Liver (tissue), 8 donors: ENCODE measurements at regions not wholly inside any gene's neighbourhood (a gene's known extent, or its start where the extent isn't known, plus 50 kb on each side); places are given as distances from the start of the nearest gene placed in this dataset.

Experiments used
- DNase-seq: peaks from one replicate; pipeline ENCODE4 v3.0.0-alpha.2; 2017; ENCODE audit warnings: low spot score
- H3K27ac ChIP-seq, 2 donors: one replicate each; pipeline ENCODE4 v1.7.0; 2013; ENCODE audit warnings: inconsistent platforms in 2 of 2, low read length in 2 of 2, control low read depth in 1 of 2, low read depth in 1 of 2, mild to moderate bottlenecking in 1 of 2
- H3K27me3 ChIP-seq, 4 donors: one replicate each; pipeline versions ENCODE4 v1.6.1 to v1.7.0; 2013; ENCODE audit warnings: low read length in 3 of 4, inconsistent platforms in 1 of 4, mild to moderate bottlenecking in 1 of 4, moderate library complexity in 1 of 4; ENCODE audit not compliant: control insufficient read depth in 4 of 4, insufficient read depth in 4 of 4
- H3K36me3 ChIP-seq, 4 donors: one replicate each; pipeline versions ENCODE4 v1.6.1 to v1.7.0; 2013; ENCODE audit warnings: low read length in 3 of 4, mild to moderate bottlenecking in 3 of 4, low read depth in 1 of 4, moderate library complexity in 1 of 4; ENCODE audit not compliant: control insufficient read depth in 4 of 4, insufficient read depth in 3 of 4
- H3K4me1 ChIP-seq, 4 donors: one replicate each; pipeline versions ENCODE4 v1.6.1 to v1.7.0; 2013; ENCODE audit warnings: low read length in 3 of 4, mild to moderate bottlenecking in 3 of 4, moderate library complexity in 1 of 4; ENCODE audit not compliant: control insufficient read depth in 4 of 4, insufficient read depth in 4 of 4
- H3K4me3 ChIP-seq, 3 donors: one replicate each; pipeline versions ENCODE4 v1.6.1 to v1.7.0; 2013; ENCODE audit warnings: low read length in 3 of 3, control low read depth in 1 of 3, low read depth in 1 of 3, mild to moderate bottlenecking in 1 of 3
- H3K9ac ChIP-seq, 2 donors: one replicate each; pipeline ENCODE4 v1.7.0; 2013; ENCODE audit warnings: low read length in 2 of 2, mild to moderate bottlenecking in 2 of 2, moderate library complexity in 2 of 2, control low read depth in 1 of 2, low read depth in 1 of 2
- H3K9me3 ChIP-seq, 4 donors: one replicate each; pipeline versions ENCODE4 v1.6.1 to v1.7.0; 2013; ENCODE audit warnings: low read length in 3 of 4; ENCODE audit not compliant: control insufficient read depth in 4 of 4
- EGR1 ChIP-seq, 2 donors: IDR thresholded peaks; 2 replicates each; pipeline ENCODE4 v1.6.1; 2016 to 2018; ENCODE audit warnings: antibody characterized with exemption in 2 of 2, low read depth in 2 of 2
- FOXA1 ChIP-seq: IDR thresholded peaks from 2 replicates; pipeline ENCODE4 v1.6.1; 2016; ENCODE audit warnings: antibody characterized with exemption
- FOXA2 ChIP-seq: IDR thresholded peaks from 2 replicates; pipeline ENCODE4 v1.6.1; 2016; ENCODE audit warnings: antibody characterized with exemption
- HNF4G ChIP-seq: IDR thresholded peaks from 2 replicates; pipeline ENCODE4 v1.6.1; 2016; ENCODE audit warnings: antibody characterized with exemption
- JUND ChIP-seq, 2 donors: IDR thresholded peaks; 2 replicates each; pipeline ENCODE4 v1.6.1; 2016; ENCODE audit warnings: antibody characterized with exemption in 2 of 2
- NR2F2 ChIP-seq: IDR thresholded peaks from 2 replicates; pipeline ENCODE4 v1.6.1; 2016; ENCODE audit warnings: antibody characterized with exemption
- RAD21 ChIP-seq, 2 donors: IDR thresholded peaks; 2 replicates each; pipeline ENCODE4 v1.6.1; 2016; ENCODE audit warnings: antibody characterized with exemption in 2 of 2, mild to moderate bottlenecking in 2 of 2
- RXRA ChIP-seq, 2 donors: IDR thresholded peaks; 2 replicates each; pipeline ENCODE4 v1.6.1; 2017 to 2018; ENCODE audit warnings: antibody characterized with exemption in 2 of 2, mild to moderate bottlenecking in 1 of 2
- SP1 ChIP-seq: IDR thresholded peaks from 2 replicates; pipeline ENCODE4 v1.6.1; 2018; ENCODE audit warnings: antibody characterized with exemption, mild to moderate bottlenecking
- TAF1 ChIP-seq: conservative IDR thresholded peaks from 2 replicates; pipeline ENCODE4 v1.6.1; 2016; ENCODE audit warnings: antibody characterized with exemption, mild to moderate bottlenecking
- YY1 ChIP-seq: IDR thresholded peaks from 2 replicates; pipeline ENCODE4 v1.6.1; 2016; ENCODE audit warnings: antibody characterized with exemption, mild to moderate bottlenecking
- WGBS: extraction: QIAGEN DNeasy Blood & Tissue Kit; methylation state at CpG from one replicate; pipeline ENCODE4 v1.1.7; 2013; 5-methylcytosine and 5-hydroxymethylcytosine counted together
- TF ChIP-seq, protein P1 (sequence below): IDR thresholded peaks from 2 replicates; pipeline ENCODE4 v1.6.1; 2016; ENCODE audit warnings: antibody characterized with exemption
- TF ChIP-seq, protein P2 (sequence below): IDR thresholded peaks from 2 replicates; pipeline ENCODE4 v1.6.1; 2016; ENCODE audit warnings: antibody characterized with exemption, mild to moderate bottlenecking
- TF ChIP-seq, protein P3 (sequence below): IDR thresholded peaks from 2 replicates; pipeline ENCODE4 v1.6.1; 2016; ENCODE audit warnings: antibody characterized with exemption
- TF ChIP-seq, protein P4 (sequence below): fragments of 150-350 bp; IDR thresholded peaks from 2 replicates; pipeline ENCODE4 v1.5.1; 2017; ENCODE audit warnings: improper control_type of control experiment, low read depth, low read length; ENCODE audit not compliant: missing input control
- TF ChIP-seq, protein P5 (sequence below): IDR thresholded peaks from 2 replicates; pipeline ENCODE4 v1.6.1; 2016; ENCODE audit warnings: antibody characterized with exemption
- donor health status: healthy.
- donor health status: healthy.
- donor health status: healthy.
- donor health status: healthy.
- donor health status: healthy.

DNA sequence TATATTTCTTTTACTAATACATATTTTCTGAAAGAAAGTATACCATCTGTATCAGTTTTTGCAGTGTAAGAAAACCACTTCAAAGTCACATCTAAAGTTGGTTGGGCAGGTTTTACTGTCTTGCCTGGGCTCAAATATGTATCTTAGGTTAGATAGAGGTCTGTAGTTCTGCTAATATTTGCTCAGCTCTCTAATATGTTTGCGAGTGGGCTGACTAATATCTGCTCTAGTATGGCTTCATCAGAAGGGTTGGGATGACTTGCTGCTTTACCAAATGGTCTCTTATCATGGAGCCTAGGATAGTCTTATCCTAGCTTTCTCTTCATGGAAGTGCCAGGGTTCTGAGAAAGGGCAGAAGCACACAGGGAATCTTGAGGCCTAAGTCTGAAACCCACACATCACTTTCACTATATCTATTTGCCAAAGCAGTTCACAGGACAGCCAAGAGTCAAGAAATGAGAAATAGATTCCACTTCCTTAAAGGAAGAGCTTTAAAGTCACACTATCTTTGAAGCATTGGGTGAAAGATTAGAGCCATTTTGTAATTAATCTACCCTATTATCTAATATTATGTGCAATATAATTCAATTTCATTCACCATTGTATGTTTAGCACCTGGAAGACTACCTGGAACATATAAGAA lies 610.0 kb downstream of the KCNJ3 start:
- Histone ChIP-seq H3K4me3 (no peak overlapping the region), H3K27ac (no peak overlapping the region), H3K4me1 (no peaks in the 10 kb centered on the region), H3K9ac (no peak overlapping the region), H3K9me3 (no peaks in the 10 kb centered on the region), H3K27me3 (no peaks in the 10 kb centered on the region), H3K36me3 (no peaks in the 10 kb centered on the region)
- WGBS: 70% methylated on average over 1 of the region's 1 CpG
- TF ChIP-seq, protein P1, sequence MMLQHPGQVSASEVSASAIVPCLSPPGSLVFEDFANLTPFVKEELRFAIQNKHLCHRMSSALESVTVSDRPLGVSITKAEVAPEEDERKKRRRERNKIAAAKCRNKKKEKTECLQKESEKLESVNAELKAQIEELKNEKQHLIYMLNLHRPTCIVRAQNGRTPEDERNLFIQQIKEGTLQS: no peak
- TF ChIP-seq, protein P2, sequence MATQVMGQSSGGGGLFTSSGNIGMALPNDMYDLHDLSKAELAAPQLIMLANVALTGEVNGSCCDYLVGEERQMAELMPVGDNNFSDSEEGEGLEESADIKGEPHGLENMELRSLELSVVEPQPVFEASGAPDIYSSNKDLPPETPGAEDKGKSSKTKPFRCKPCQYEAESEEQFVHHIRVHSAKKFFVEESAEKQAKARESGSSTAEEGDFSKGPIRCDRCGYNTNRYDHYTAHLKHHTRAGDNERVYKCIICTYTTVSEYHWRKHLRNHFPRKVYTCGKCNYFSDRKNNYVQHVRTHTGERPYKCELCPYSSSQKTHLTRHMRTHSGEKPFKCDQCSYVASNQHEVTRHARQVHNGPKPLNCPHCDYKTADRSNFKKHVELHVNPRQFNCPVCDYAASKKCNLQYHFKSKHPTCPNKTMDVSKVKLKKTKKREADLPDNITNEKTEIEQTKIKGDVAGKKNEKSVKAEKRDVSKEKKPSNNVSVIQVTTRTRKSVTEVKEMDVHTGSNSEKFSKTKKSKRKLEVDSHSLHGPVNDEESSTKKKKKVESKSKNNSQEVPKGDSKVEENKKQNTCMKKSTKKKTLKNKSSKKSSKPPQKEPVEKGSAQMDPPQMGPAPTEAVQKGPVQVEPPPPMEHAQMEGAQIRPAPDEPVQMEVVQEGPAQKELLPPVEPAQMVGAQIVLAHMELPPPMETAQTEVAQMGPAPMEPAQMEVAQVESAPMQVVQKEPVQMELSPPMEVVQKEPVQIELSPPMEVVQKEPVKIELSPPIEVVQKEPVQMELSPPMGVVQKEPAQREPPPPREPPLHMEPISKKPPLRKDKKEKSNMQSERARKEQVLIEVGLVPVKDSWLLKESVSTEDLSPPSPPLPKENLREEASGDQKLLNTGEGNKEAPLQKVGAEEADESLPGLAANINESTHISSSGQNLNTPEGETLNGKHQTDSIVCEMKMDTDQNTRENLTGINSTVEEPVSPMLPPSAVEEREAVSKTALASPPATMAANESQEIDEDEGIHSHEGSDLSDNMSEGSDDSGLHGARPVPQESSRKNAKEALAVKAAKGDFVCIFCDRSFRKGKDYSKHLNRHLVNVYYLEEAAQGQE: no peak
- TF ChIP-seq, protein P3, sequence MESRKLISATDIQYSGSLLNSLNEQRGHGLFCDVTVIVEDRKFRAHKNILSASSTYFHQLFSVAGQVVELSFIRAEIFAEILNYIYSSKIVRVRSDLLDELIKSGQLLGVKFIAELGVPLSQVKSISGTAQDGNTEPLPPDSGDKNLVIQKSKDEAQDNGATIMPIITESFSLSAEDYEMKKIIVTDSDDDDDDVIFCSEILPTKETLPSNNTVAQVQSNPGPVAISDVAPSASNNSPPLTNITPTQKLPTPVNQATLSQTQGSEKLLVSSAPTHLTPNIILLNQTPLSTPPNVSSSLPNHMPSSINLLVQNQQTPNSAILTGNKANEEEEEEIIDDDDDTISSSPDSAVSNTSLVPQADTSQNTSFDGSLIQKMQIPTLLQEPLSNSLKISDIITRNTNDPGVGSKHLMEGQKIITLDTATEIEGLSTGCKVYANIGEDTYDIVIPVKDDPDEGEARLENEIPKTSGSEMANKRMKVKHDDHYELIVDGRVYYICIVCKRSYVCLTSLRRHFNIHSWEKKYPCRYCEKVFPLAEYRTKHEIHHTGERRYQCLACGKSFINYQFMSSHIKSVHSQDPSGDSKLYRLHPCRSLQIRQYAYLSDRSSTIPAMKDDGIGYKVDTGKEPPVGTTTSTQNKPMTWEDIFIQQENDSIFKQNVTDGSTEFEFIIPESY: no peak
- TF ChIP-seq FOXA2 (no peak), SP1 (no peak), EGR1 (IDR thresholded peaks at IDR 0.05; ENCODE audit: low read depth in 2 of 2) (no peak), RXRA (IDR thresholded peaks at IDR 0.05) (no peak), FOXA1 (no peak), HNF4G (no peak), RAD21 (IDR thresholded peaks at IDR 0.05) (no peak), TAF1 (no peak)
- TF ChIP-seq, protein P4, sequence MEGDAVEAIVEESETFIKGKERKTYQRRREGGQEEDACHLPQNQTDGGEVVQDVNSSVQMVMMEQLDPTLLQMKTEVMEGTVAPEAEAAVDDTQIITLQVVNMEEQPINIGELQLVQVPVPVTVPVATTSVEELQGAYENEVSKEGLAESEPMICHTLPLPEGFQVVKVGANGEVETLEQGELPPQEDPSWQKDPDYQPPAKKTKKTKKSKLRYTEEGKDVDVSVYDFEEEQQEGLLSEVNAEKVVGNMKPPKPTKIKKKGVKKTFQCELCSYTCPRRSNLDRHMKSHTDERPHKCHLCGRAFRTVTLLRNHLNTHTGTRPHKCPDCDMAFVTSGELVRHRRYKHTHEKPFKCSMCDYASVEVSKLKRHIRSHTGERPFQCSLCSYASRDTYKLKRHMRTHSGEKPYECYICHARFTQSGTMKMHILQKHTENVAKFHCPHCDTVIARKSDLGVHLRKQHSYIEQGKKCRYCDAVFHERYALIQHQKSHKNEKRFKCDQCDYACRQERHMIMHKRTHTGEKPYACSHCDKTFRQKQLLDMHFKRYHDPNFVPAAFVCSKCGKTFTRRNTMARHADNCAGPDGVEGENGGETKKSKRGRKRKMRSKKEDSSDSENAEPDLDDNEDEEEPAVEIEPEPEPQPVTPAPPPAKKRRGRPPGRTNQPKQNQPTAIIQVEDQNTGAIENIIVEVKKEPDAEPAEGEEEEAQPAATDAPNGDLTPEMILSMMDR: no peak
- TF ChIP-seq, protein P5, sequence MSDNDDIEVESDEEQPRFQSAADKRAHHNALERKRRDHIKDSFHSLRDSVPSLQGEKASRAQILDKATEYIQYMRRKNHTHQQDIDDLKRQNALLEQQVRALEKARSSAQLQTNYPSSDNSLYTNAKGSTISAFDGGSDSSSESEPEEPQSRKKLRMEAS: no peak
- DNase-seq: no peak

DNA sequence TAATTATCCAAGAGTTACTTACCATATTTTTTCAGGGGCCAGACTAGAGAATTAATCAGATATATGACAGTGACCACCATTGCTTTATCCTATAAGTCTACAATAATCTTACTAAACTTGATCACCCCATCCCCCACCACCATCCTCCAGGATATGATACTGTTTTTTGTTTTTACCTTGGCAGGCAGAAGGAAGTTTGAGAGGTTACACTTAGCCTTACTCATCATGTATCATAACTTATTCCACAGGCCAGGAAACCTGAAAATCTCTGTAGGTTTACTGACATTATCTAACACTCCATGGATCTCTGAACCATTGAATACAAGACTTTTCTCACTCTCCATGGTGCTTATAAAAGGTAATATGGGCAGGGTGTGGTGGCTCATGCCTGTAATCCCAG lies 602.7 kb downstream of the KCNJ3 start:
- H3K9me3 ChIP-seq: no peaks in the 10 kb centered on the region
- TF ChIP-seq EGR1 (IDR thresholded peaks at IDR 0.05; ENCODE audit: low read depth in 2 of 2) (no peak), HNF4G (no peak), NR2F2 (no peak), FOXA2 (no peak), TAF1 (no peak), SP1 (no peak), JUND (IDR thresholded peaks at IDR 0.05) (no peak), YY1 (no peak), RXRA (IDR thresholded peaks at IDR 0.05) (no peak)
- TF ChIP-seq, protein P2: no peak
- TF ChIP-seq, protein P3: no peak
- TF ChIP-seq, protein P5: no peak
- H3K27me3 ChIP-seq: no peaks in the 10 kb centered on the region
- H3K36me3 ChIP-seq: no peaks in the 10 kb centered on the region
- no peaks in the 10 kb centered on the region for H3K4me1 ChIP-seq
- no peak for DNase-seq
- H3K9ac ChIP-seq: no peak overlapping the region
- H3K27ac ChIP-seq: no peak overlapping the region
- no peak overlapping the region for H3K4me3 ChIP-seq
